H1 (cell line): ENCODE measurements at regions not wholly inside any gene's neighbourhood (a gene's known extent, or its start where the extent isn't known, plus 50 kb on each side); places are given as distances from the start of the nearest gene placed in this dataset.

Source experiments
- CTCF ChIA-PET: fragments of 300-600 bp; sonication (Branson Sonifier 250); formaldehyde crosslinking; loops from one replicate; lab custom pipeline; 2021; ENCODE audit not compliant: partially characterized antibody; lab: Charles Lee
- POLR2A ChIA-PET: fragments of 300-600 bp; sonication (Branson Sonifier 250); formaldehyde crosslinking; loops from one replicate; lab custom pipeline; 2021; ENCODE audit warnings: inconsistent platforms; ENCODE audit not compliant: partially characterized antibody; lab: Charles Lee
- DNase-seq, 2 experiments: peaks; one replicate each; pipeline versions ENCODE4 v3.0.0 to v3.0.0-alpha.2; 2010 to 2022; ENCODE audit warnings: low spot score in 2 of 2, low read depth in 1 of 2, mixed read lengths in 1 of 2
- FAIRE-seq: peaks from 2 replicates; lab custom pipeline; 2011; peaks lifted over from hg19 to GRCh38; lab: Jason Lieb, UNC
- H2AFZ ChIP-seq: 2 replicates; pipeline ENCODE4 v1.8.1; 2012; ENCODE audit warnings: low read length, inconsistent platforms
- H2AK5ac ChIP-seq: 2 replicates; pipeline ENCODE4 v1.6.1; 2013; ENCODE audit warnings: low read depth, low read length
- H2BK120ac ChIP-seq: replicated peaks from 2 replicates; pipeline ENCODE3; 2013; ENCODE audit warnings: low read depth, low read length, inconsistent platforms
- H2BK12ac ChIP-seq: 2 replicates; pipeline ENCODE4 v1.6.1; 2013; ENCODE audit warnings: low read depth, low read length
- H2BK15ac ChIP-seq: 2 replicates; pipeline ENCODE4 v1.6.1; 2013; ENCODE audit warnings: low read length
- H2BK20ac ChIP-seq: 2 replicates; pipeline ENCODE4 v1.6.1; 2013; ENCODE audit warnings: low read length
- H2BK5ac ChIP-seq: 2 replicates; pipeline ENCODE4 v1.6.1; 2013; ENCODE audit warnings: low read depth, low read length
- H3K14ac ChIP-seq: 2 replicates; pipeline ENCODE4 v1.6.1; 2013; ENCODE audit warnings: inconsistent platforms; ENCODE audit not compliant: insufficient read length
- H3K18ac ChIP-seq: 2 replicates; pipeline ENCODE4 v1.6.1; 2013; ENCODE audit warnings: low read length; ENCODE audit errors: extremely low read depth
- H3K23ac ChIP-seq: 2 replicates; pipeline ENCODE4 v1.6.1; 2013; ENCODE audit warnings: inconsistent platforms; ENCODE audit not compliant: insufficient read length
- H3K23me2 ChIP-seq: 2 replicates; pipeline ENCODE4 v1.6.1; 2013; ENCODE audit warnings: low read depth, low read length
- H3K27ac ChIP-seq: 2 replicates; pipeline ENCODE4 v1.6.1; 2011; ENCODE audit warnings: low read depth, low read length, inconsistent platforms
- H3K27me3 ChIP-seq, 4 experiments: replicated peaks in 1 of 4; 1 replicate in 1 of 4; 2 replicates in 3 of 4; pipeline versions ENCODE4 v1.6.1 to v1.8.1; 2011 to 2013; ENCODE audit warnings: low read length in 3 of 4, mild to moderate bottlenecking in 3 of 4, inconsistent platforms in 2 of 4, mixed read lengths in 2 of 4, moderate library complexity in 1 of 4; ENCODE audit not compliant: control insufficient read depth in 3 of 4, insufficient read depth in 3 of 4; ENCODE audit errors: extremely low read depth in 1 of 4
- H3K36me3 ChIP-seq, 4 experiments: 2 replicates each; pipeline versions ENCODE4 v1.6.1 to v1.8.1; 2011 to 2013; ENCODE audit warnings: mild to moderate bottlenecking in 4 of 4, low read length in 3 of 4, moderate library complexity in 2 of 4, control low read depth in 1 of 4, inconsistent platforms in 1 of 4; ENCODE audit not compliant: insufficient read depth in 4 of 4, control insufficient read depth in 2 of 4
- H3K4ac ChIP-seq: replicated peaks from 2 replicates; pipeline ENCODE3; 2013; ENCODE audit warnings: low read length, low read depth, mixed read lengths, inconsistent platforms; ENCODE audit not compliant: insufficient read length
- H3K4me1 ChIP-seq, 4 experiments: replicated peaks in 1 of 4; 1 replicate in 1 of 4; 2 replicates in 3 of 4; pipeline versions ENCODE4 v1.6.1 to v1.8.1; 2011 to 2013; ENCODE audit warnings: low read length in 3 of 4, inconsistent platforms in 2 of 4, mixed read lengths in 1 of 4; ENCODE audit not compliant: insufficient read depth in 4 of 4, control insufficient read depth in 3 of 4
- H3K4me2 ChIP-seq, 2 experiments: 2 replicates each; pipeline versions ENCODE4 v1.6.1 to v1.8.1; 2011 to 2013; ENCODE audit warnings: low read depth in 2 of 2, low read length in 2 of 2, control low read depth in 1 of 2, inconsistent platforms in 1 of 2, mild to moderate bottlenecking in 1 of 2; ENCODE audit not compliant: insufficient read depth in 1 of 2
- H3K4me3 ChIP-seq, 4 experiments: fragments of 200-600, 300-600 bp in 1 of 4; sonication (generic), shearing (Covaris generic), sonication (Bioruptor Twin) in 1 of 4; 2 replicates each; pipeline versions ENCODE4 v1.5.1 to v1.8.1; 2011 to 2016; ENCODE audit warnings: low read length in 4 of 4, low read depth in 3 of 4, control low read depth in 2 of 4, inconsistent platforms in 2 of 4, mild to moderate bottlenecking in 2 of 4, mixed read lengths in 1 of 4, moderate library complexity in 1 of 4; ENCODE audit not compliant: insufficient read depth in 2 of 4; ENCODE audit errors: extremely low read depth in 1 of 4
- H3K56ac ChIP-seq: replicated peaks from 2 replicates; pipeline ENCODE3; 2013; ENCODE audit warnings: low read depth, mild to moderate bottlenecking, mixed read lengths, low read length, inconsistent platforms; ENCODE audit not compliant: insufficient read length
- H3K79me1 ChIP-seq: 2 replicates; pipeline ENCODE4 v1.6.1; 2013; ENCODE audit warnings: low read depth, low read length, control low read depth
- H3K79me2 ChIP-seq, 2 experiments: 2 replicates each; pipeline versions ENCODE4 v1.6.1 to v1.8.1; 2012 to 2013; ENCODE audit warnings: low read length in 2 of 2, mild to moderate bottlenecking in 2 of 2, inconsistent platforms in 1 of 2; ENCODE audit not compliant: insufficient read depth in 2 of 2, control insufficient read depth in 1 of 2
- H3K9ac ChIP-seq, 4 experiments: replicated peaks in 1 of 4; 1 replicate in 1 of 4; 2 replicates in 3 of 4; pipeline versions ENCODE4 v1.6.1 to v1.8.1; 2011 to 2013; ENCODE audit warnings: low read depth in 3 of 4, low read length in 3 of 4, control low read depth in 2 of 4, mild to moderate bottlenecking in 2 of 4, moderate library complexity in 2 of 4, inconsistent platforms in 1 of 4; ENCODE audit errors: extremely low read depth in 1 of 4
- H3K9me3 ChIP-seq, 2 experiments: 2 replicates each; pipeline versions ENCODE4 v1.6.1 to v1.8.1; 2012 to 2013; ENCODE audit warnings: mild to moderate bottlenecking in 2 of 2, moderate library complexity in 2 of 2, control low read depth in 1 of 2, inconsistent platforms in 1 of 2, low read depth in 1 of 2, low read length in 1 of 2, mixed read lengths in 1 of 2; ENCODE audit not compliant: insufficient read depth in 2 of 2
- H4K20me1 ChIP-seq, 2 experiments: replicated peaks in 1 of 2; 2 replicates each; pipeline versions ENCODE3 to v1.8.1; 2011 to 2013; ENCODE audit warnings: inconsistent platforms in 2 of 2, low read length in 2 of 2, mild to moderate bottlenecking in 1 of 2; ENCODE audit not compliant: insufficient read depth in 2 of 2, control insufficient read depth in 1 of 2
- H4K5ac ChIP-seq: 2 replicates; pipeline ENCODE4 v1.6.1; 2013; ENCODE audit warnings: low read length, low read depth, mixed read lengths, inconsistent platforms; ENCODE audit not compliant: insufficient read length
- H4K8ac ChIP-seq: 2 replicates; pipeline ENCODE4 v1.8.0; 2013; ENCODE audit warnings: mild to moderate bottlenecking, moderate library complexity, low read length, inconsistent platforms; ENCODE audit not compliant: insufficient read depth; ENCODE audit errors: extremely low read depth
- H4K91ac ChIP-seq: replicated peaks from 2 replicates; pipeline ENCODE3; 2013; ENCODE audit warnings: low read length, mixed read lengths, inconsistent platforms; ENCODE audit not compliant: insufficient read length
- ASH2L ChIP-seq: fragments of 200-600, 300-600 bp; sonication (generic); IDR thresholded peaks from one replicate; pipeline ENCODE4 v1.7.1; 2017; ENCODE audit warnings: low read length
- ATF2 ChIP-seq: IDR thresholded peaks from 2 replicates; pipeline ENCODE4 v1.6.1; 2012; ENCODE audit warnings: low read length, inconsistent platforms
- BRCA1 ChIP-seq: IDR thresholded peaks from 2 replicates; pipeline ENCODE4 v1.6.1; 2012; ENCODE audit warnings: low read depth, low read length, improper control_type of control experiment
- CEBPB ChIP-seq: IDR thresholded peaks from 2 replicates; pipeline ENCODE4 v1.6.1; 2012; ENCODE audit warnings: low read depth, low read length
- JUND ChIP-seq: IDR thresholded peaks from 2 replicates; pipeline ENCODE4 v1.6.1; 2011; ENCODE audit warnings: mild to moderate bottlenecking, improper control_type of control experiment, low read length
- KDM4A ChIP-seq: IDR thresholded peaks from one replicate; pipeline ENCODE4 v1.7.1; 2012; ENCODE audit warnings: low read depth, mild to moderate bottlenecking, moderate library complexity, low read length, inconsistent platforms; ENCODE audit not compliant: severe bottlenecking
- SIN3A ChIP-seq, 2 experiments: IDR thresholded peaks in 1 of 2; conservative IDR thresholded peaks in 1 of 2; 2 replicates each; pipeline ENCODE4 v1.6.1; 2011 to 2012; ENCODE audit warnings: low read length in 2 of 2, improper control_type of control experiment in 1 of 2, low read depth in 1 of 2, mild to moderate bottlenecking in 1 of 2
- SP2 ChIP-seq: IDR thresholded peaks from 2 replicates; pipeline ENCODE4 v1.6.1; 2012; ENCODE audit warnings: mild to moderate bottlenecking, low read length, inconsistent platforms
- SRF ChIP-seq: IDR thresholded peaks from 2 replicates; pipeline ENCODE4 v1.6.1; 2011; ENCODE audit warnings: mild to moderate bottlenecking, low read depth, low read length, moderate library complexity
- TAF7 ChIP-seq: optimal IDR thresholded peaks from 2 replicates; pipeline ENCODE3; 2011; ENCODE audit warnings: low read depth, mild to moderate bottlenecking, inconsistent platforms, low read length, moderate library complexity, borderline replicate concordance
- TEAD4 ChIP-seq: IDR thresholded peaks from 2 replicates; pipeline ENCODE4 v1.6.1; 2012; ENCODE audit warnings: low read depth, low read length, inconsistent platforms, mixed read lengths
- USF2 ChIP-seq: IDR thresholded peaks from 2 replicates; pipeline ENCODE4 v1.6.1; 2011; ENCODE audit warnings: low read length, improper control_type of control experiment
- YY1 ChIP-seq: IDR thresholded peaks from 2 replicates; pipeline ENCODE4 v1.6.1; 2011; ENCODE audit warnings: low read depth, mild to moderate bottlenecking, low read length

GRCh38 chr1:69513601-69514000 is 54.1 kb upstream of the LRRC7 start:
- no peak for FAIRE-seq
- POLR2A ChIA-PET: no interaction called here
- TF ChIP-seq TAF7 (no peak), SP2 (no peak), USF2 (no peak), CEBPB (no peak), BRCA1 (no peak), SRF (no peak), JUND (no peak), YY1 (no peak), TEAD4 (no peak), ATF2 (no peak), KDM4A (no peak), ASH2L (no peak), SIN3A (conservative IDR thresholded peaks at IDR 0.05 in 1 of 2, IDR thresholded peaks at IDR 0.05 in 1 of 2; ENCODE audit: low read depth in 1 of 2, low read length in 2 of 2) (no peak)

More at GRCh38 chr1:69513601-69514000, 54.1 kb upstream of the LRRC7 start:
- H3K14ac ChIP-seq: no peak overlapping the region
- no peak overlapping the region for H3K4me3 ChIP-seq
- H3K79me2 ChIP-seq: no peaks in the 10 kb centered on the region
- no peaks in the 10 kb centered on the region for H3K9me3 ChIP-seq
- no peak overlapping the region for H2BK15ac ChIP-seq
- H4K5ac ChIP-seq: no peak overlapping the region
- no peak overlapping the region for H3K9ac ChIP-seq
- no peak overlapping the region for H3K4ac ChIP-seq
- H4K91ac ChIP-seq: no peak overlapping the region
- H4K8ac ChIP-seq: no peak overlapping the region
- CTCF ChIA-PET: interaction anchor here (0.8 kb wide), 1 partner anchor 185 kb away, joined by 3 read pairs; no protein-coding TSS in a partner anchor
- H3K27me3 ChIP-seq: no peaks in the 10 kb centered on the region
- no peak overlapping the region for H2BK20ac ChIP-seq
- H3K4me2 ChIP-seq: no peak overlapping the region
- no peaks in the 10 kb centered on the region for H3K23me2 ChIP-seq
- DNase-seq: no peak
- no peaks in the 10 kb centered on the region for H4K20me1 ChIP-seq
- H3K18ac ChIP-seq: no peak overlapping the region
- H2BK120ac ChIP-seq: no peak overlapping the region
- H3K79me1 ChIP-seq: no peaks in the 10 kb centered on the region
- no peak overlapping the region for H3K23ac ChIP-seq
- H3K4me1 ChIP-seq: no peaks in the 10 kb centered on the region
- no peak overlapping the region for H2BK5ac ChIP-seq
- H3K36me3 ChIP-seq: no peaks in the 10 kb centered on the region
- H2AK5ac ChIP-seq: no peak overlapping the region
- no peak overlapping the region for H3K56ac ChIP-seq
- H3K27ac ChIP-seq: no peak overlapping the region
- no peak overlapping the region for H2BK12ac ChIP-seq
- H2AFZ ChIP-seq: no peak overlapping the region
